ENCODE measurements at regions not wholly inside any gene's neighbourhood (a gene's known extent, or its start where the extent isn't known, plus 50 kb on each side); places are given as distances from the start of the nearest gene placed in this dataset.

DNA sequence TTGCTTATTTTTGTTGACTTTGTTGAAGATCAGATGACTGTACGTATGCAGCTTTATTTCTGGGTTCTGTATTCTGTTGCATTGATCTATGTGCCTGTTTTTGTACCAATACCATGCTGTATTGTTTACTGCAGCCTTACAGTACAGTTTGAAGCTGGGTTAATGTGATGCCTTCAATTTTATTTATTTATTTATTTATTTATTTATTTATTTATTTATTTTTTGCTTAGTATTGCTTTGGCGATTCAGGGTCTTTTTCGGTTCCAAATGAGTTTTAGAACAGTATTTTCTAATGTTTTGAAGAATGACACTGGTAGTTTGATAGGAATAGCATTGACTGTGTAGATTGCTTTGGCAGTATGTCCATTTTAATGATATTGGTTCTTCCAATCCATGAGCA, 210.3 kb downstream of the EPM2A start:
- TF ChIP-seq POLR2AphosphoS5 (IDR thresholded peaks at IDR 0.05), result no peak
- TF ChIP-seq, protein P1, sequence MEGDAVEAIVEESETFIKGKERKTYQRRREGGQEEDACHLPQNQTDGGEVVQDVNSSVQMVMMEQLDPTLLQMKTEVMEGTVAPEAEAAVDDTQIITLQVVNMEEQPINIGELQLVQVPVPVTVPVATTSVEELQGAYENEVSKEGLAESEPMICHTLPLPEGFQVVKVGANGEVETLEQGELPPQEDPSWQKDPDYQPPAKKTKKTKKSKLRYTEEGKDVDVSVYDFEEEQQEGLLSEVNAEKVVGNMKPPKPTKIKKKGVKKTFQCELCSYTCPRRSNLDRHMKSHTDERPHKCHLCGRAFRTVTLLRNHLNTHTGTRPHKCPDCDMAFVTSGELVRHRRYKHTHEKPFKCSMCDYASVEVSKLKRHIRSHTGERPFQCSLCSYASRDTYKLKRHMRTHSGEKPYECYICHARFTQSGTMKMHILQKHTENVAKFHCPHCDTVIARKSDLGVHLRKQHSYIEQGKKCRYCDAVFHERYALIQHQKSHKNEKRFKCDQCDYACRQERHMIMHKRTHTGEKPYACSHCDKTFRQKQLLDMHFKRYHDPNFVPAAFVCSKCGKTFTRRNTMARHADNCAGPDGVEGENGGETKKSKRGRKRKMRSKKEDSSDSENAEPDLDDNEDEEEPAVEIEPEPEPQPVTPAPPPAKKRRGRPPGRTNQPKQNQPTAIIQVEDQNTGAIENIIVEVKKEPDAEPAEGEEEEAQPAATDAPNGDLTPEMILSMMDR (IDR thresholded peaks at IDR 0.05), result no peak
- TF ChIP-seq POLR2A (IDR thresholded peaks at IDR 0.05), result no peak
- TF ChIP-seq EP300 (IDR thresholded peaks at IDR 0.05), result no peak

Data from gastroesophageal sphincter (tissue), 3 donors.